ENCODE measurements at regions not wholly inside any gene's neighbourhood (a gene's known extent, or its start where the extent isn't known, plus 50 kb on each side); places are given as distances from the start of the nearest gene placed in this dataset.

DNA sequence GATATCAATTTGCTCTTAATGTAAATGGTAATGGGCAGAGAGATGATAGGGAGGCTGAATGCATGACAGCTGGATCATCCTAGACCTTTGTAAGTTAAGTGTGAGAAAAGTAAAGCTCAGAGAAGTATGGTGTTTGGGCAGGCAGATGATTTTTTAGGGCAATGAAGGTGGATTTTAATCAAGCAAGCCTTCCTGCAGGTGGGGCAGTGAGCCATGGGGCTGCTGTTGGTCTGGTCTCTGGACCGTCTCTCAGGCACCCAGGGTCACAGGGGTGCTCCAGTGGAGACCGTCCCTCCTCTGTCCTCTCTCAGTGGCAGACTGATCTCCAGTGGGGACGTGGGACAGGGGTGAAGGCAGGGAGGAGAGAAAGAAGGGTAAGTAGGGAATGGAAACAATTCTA, 69.8 kb upstream of the STK17B start:
- ATAC-seq (peak; percentile 14), DNase-seq (peak; percentile 63)
- H3K27me3 Mint-ChIP-seq: no peaks in the 10 kb centered on the region
- CTCF ChIA-PET: interaction anchor here (0.9 to 5.5 kb wide), 11 partner anchors 8 to 78 kb away, joined by 3 to 49 read pairs (median 6); partner anchors contain the start of gene STK17B
- H3K36me3 Mint-ChIP-seq: peaks cover 21% of the 10 kb centered on the region
- peak overlapping the region; percentile 100 for H3K27ac Mint-ChIP-seq
- H3K9me3 Mint-ChIP-seq (ENCODE audit: low read depth): peaks cover 8% of the 10 kb centered on the region
- H3K4me3 Mint-ChIP-seq: peak overlapping the region; percentile 71
- peaks cover 81% of the 10 kb centered on the region for H3K4me1 Mint-ChIP-seq

- peak; percentile 53 for DNase-seq
- Mint-ChIP-seq H3K4me3 (peak overlapping the region; percentile 71), H3K27ac (peak overlapping the region; percentile 100), H3K4me1 (peaks cover 72% of the 10 kb centered on the region), H3K27me3 (no peaks in the 10 kb centered on the region), H3K9me3 (ENCODE audit: low read depth) (peaks cover 5% of the 10 kb centered on the region), H3K36me3 (peaks cover 13% of the 10 kb centered on the region)
- CTCF ChIA-PET: interaction anchor here (0.7 to 5.5 kb wide), 10 partner anchors 14 to 124 kb away, joined by 3 to 49 read pairs (median 4); partner anchors contain the start of gene STK17B
- ATAC-seq: peak; percentile 77
Measured at GRCh38 chr2:196242131-196242620, 70.8 kb upstream of the STK17B start.

DNA sequence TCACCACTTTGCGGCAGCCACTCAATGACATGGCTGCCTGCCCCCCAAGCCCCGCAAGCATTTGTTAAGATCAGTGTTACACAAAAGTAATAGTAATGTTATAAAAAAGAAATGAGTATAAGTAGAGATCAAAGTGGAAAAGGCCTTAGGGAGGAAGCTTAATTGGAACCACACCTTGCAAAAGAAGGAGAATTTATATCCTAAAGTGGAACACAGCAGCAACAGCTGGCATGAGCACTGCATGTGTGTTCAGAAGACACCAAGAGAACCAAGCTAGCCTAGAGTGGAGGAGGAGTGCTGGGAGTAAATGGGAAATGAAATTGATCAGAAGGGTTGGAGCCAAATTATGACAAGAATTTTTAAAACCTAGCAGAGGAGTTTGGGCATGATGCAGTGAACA, 73.1 kb upstream of the STK17B start:
- H3K9me3 Mint-ChIP-seq (ENCODE audit: low read depth): no peaks in the 10 kb centered on the region
- CTCF ChIA-PET: interaction anchor here (0.8 to 1.2 kb wide), 4 partner anchors 8 to 166 kb away, joined by 3 to 5 read pairs (median 3); no protein-coding TSS in a partner anchor
- DNase-seq: no peak
- no peak for ATAC-seq
- H3K4me3 Mint-ChIP-seq: no peak overlapping the region
- H3K27me3 Mint-ChIP-seq: no peaks in the 10 kb centered on the region
- H3K36me3 Mint-ChIP-seq: no peaks in the 10 kb centered on the region
- H3K27ac Mint-ChIP-seq: no peak overlapping the region
- peaks cover 69% of the 10 kb centered on the region for H3K4me1 Mint-ChIP-seq

- ATAC-seq (no peak), DNase-seq (no peak)
- Mint-ChIP-seq H3K27ac (no peak overlapping the region), H3K4me1 (peaks cover 69% of the 10 kb centered on the region), H3K9me3 (ENCODE audit: low read depth) (no peaks in the 10 kb centered on the region), H3K27me3 (no peaks in the 10 kb centered on the region), H3K36me3 (no peaks in the 10 kb centered on the region), H3K4me3 (no peak overlapping the region)
- CTCF ChIA-PET: interaction anchor here (1.0 to 1.2 kb wide), 3 partner anchors 8 to 167 kb away, joined by 3 to 5 read pairs (median 3); no protein-coding TSS in a partner anchor
Measured at GRCh38 chr2:196244966-196245365, 73.6 kb upstream of the STK17B start.

DNA sequence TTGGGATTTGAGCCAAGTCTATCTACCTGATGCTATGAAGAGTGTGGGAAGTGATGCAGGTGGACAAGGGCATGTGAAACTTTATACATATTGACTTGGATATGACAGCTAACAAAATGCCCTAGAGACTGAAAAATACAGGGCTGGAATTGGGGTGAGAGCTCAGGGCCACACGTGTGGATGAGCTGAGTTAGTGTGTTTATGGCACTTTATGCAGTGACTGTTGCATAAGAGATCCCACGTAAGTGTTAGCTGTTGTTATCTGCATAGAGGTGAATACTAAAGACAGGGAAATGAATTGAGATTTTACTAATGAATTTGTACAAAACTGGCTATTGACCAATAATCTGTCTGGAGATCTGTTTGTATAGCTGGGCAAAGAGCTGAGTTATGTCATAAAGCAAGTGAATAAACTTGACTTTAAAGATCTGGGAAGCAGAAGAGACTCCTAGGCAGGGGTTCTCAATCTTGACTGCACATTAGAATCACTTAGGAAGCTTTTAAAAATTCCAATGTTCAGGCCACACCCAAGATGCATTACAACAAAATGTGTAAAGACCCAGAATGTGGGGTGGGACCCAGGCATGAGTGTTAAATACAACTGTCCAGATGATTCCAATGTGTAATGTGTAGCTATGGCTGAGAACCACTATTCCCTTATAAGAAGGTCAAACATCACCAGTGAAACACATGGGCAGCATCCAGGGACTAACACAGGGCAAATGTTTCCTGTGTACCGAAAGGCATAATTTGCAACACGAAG, 74.2 kb upstream of the STK17B start:
- H3K27me3 Mint-ChIP-seq: no peaks in the 10 kb centered on the region
- H3K36me3 Mint-ChIP-seq: no peaks in the 10 kb centered on the region
- ATAC-seq (no peak), DNase-seq (no peak)
- no peak overlapping the region for H3K27ac Mint-ChIP-seq
- peaks cover 69% of the 10 kb centered on the region for H3K4me1 Mint-ChIP-seq
- no peaks in the 10 kb centered on the region for H3K9me3 Mint-ChIP-seq (ENCODE audit: low read depth)
- H3K4me3 Mint-ChIP-seq: no peak overlapping the region
- CTCF ChIA-PET: interaction anchor here (1.1 to 1.4 kb wide), 3 partner anchors 14 to 209 kb away, joined by 3 to 4 read pairs (median 3); no protein-coding TSS in a partner anchor

DNA sequence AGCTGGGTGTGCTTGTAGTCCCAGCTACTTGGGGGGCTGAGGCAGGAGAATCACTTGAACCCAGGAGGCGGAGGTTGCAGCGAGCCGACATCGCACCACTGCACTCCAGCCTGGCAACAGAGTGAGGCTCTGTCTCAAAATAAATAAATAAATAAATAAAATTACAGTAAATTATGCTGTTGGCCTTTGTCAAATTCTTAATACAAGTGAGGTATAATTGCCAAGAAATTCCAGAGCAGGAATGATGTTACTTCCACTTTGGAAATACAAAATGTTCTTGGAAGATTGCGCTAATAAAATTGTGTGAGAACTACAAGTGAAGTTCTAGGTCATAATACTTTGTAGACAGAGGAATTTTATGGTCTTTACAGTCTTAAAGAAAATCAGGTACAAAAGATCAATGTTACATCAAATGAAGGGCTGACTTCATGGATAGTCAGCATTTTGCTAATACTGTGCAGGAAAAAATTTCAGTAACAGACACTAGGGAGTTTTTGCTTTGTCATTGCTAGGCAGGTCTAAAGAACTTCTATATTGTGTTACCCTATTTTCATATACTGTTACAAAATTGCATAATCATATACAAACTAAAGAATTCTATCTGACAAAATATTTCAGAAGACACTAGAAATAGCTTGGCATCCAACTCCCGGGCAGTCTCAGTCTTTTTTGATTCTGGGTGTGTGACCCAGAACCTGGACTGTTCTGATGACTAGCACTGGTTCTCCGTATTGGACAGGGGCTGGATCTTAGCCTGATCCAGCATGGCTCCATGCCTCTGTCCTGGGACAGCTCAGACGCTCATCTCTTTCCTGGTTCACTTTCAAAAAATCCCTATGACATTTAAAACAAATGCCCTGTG, 76.0 kb upstream of the STK17B start:
- Mint-ChIP-seq H3K4me3 (no peak overlapping the region), H3K9me3 (ENCODE audit: low read depth) (no peaks in the 10 kb centered on the region), H3K36me3 (peaks cover 11% of the 10 kb centered on the region), H3K27me3 (no peaks in the 10 kb centered on the region), H3K4me1 (peaks cover 66% of the 10 kb centered on the region), H3K27ac (no peak overlapping the region)
- CTCF ChIA-PET: interaction anchor here (1.0 to 2.9 kb wide), 4 partner anchors 13 to 169 kb away, joined by 3 to 28 read pairs (median 4); no protein-coding TSS in a partner anchor
- DNase-seq (no peak), ATAC-seq (no peak)

DNA sequence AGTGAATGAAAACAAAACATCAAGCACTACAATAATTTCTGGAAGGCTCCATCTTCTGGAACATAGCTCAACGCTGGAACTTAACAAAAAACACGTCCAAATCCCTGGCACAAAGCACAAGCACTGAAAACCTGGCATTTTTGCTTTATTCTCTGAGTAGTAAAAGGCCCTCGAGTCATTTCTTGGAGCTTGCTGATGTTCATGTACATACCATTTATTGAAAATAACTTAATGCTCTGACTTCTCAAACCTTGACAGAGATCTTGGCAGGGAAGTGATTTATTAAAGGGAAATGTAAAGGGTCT, 76.5 kb upstream of the STK17B start:
- no peak for ATAC-seq
- peaks cover 12% of the 10 kb centered on the region for H3K36me3 Mint-ChIP-seq
- no peak for DNase-seq
- no peaks in the 10 kb centered on the region for H3K9me3 Mint-ChIP-seq (ENCODE audit: low read depth)
- peak overlapping the region; percentile 66 for H3K27ac Mint-ChIP-seq
- CTCF ChIA-PET: interaction anchor here (1.2 to 2.9 kb wide), 5 partner anchors 8 to 52 kb away, joined by 3 to 28 read pairs (median 7); no protein-coding TSS in a partner anchor
- H3K4me3 Mint-ChIP-seq: no peak overlapping the region
- peaks cover 67% of the 10 kb centered on the region for H3K4me1 Mint-ChIP-seq
- H3K27me3 Mint-ChIP-seq: no peaks in the 10 kb centered on the region

GRCh38 chr2:196248467-196249094, 77.2 kb upstream of the STK17B start:
- Mint-ChIP-seq H3K4me1 (peaks cover 72% of the 10 kb centered on the region), H3K27ac (peak overlapping the region; percentile 66), H3K9me3 (ENCODE audit: low read depth) (no peaks in the 10 kb centered on the region), H3K36me3 (peaks cover 15% of the 10 kb centered on the region), H3K4me3 (no peak overlapping the region), H3K27me3 (no peaks in the 10 kb centered on the region)
- DNase-seq: no peak
- no peak for ATAC-seq
- CTCF ChIA-PET: interaction anchor here (1.0 to 2.9 kb wide), 7 partner anchors 9 to 72 kb away, joined by 3 to 28 read pairs (median 5); no protein-coding TSS in a partner anchor

- H3K9me3 Mint-ChIP-seq (ENCODE audit: low read depth): no peaks in the 10 kb centered on the region
- CTCF ChIA-PET: interaction anchor here (1.0 to 2.9 kb wide), 7 partner anchors 9 to 73 kb away, joined by 3 to 28 read pairs (median 5); no protein-coding TSS in a partner anchor
- peaks cover 18% of the 10 kb centered on the region for H3K36me3 Mint-ChIP-seq
- ATAC-seq (no peak), DNase-seq (no peak)
- H3K27ac Mint-ChIP-seq: no peak overlapping the region
- H3K4me3 Mint-ChIP-seq: no peak overlapping the region
- H3K27me3 Mint-ChIP-seq: no peaks in the 10 kb centered on the region
- H3K4me1 Mint-ChIP-seq: peaks cover 70% of the 10 kb centered on the region
Measured at GRCh38 chr2:196249171-196249570, 77.8 kb upstream of the STK17B start.

- DNase-seq (no peak), ATAC-seq (peak; percentile 54)
- Mint-ChIP-seq H3K4me1 (peaks cover 67% of the 10 kb centered on the region), H3K4me3 (no peak overlapping the region), H3K27me3 (no peaks in the 10 kb centered on the region), H3K27ac (peak overlapping the region; percentile 47), H3K9me3 (ENCODE audit: low read depth) (no peaks in the 10 kb centered on the region), H3K36me3 (peaks cover 20% of the 10 kb centered on the region)
- CTCF ChIA-PET: interaction anchor here (1.1 to 2.9 kb wide), 4 partner anchors 10 to 73 kb away, joined by 3 to 28 read pairs (median 8); no protein-coding TSS in a partner anchor
Measured at GRCh38 chr2:196249860-196250259, 78.5 kb upstream of the STK17B start.

GRCh38 chr2:196251132-196251531, 79.8 kb upstream of the STK17B start:
- no peak for DNase-seq
- Mint-ChIP-seq H3K27ac (peak overlapping the region; percentile 42), H3K4me3 (no peak overlapping the region), H3K9me3 (ENCODE audit: low read depth) (no peaks in the 10 kb centered on the region), H3K27me3 (no peaks in the 10 kb centered on the region), H3K4me1 (peaks cover 59% of the 10 kb centered on the region), H3K36me3 (peaks cover 20% of the 10 kb centered on the region)
- peak; percentile 13 for ATAC-seq
- CTCF ChIA-PET: interaction anchor here (1.0 to 1.4 kb wide), 2 partner anchors 9 to 88 kb away, joined by 3 read pairs; no protein-coding TSS in a partner anchor

DNA sequence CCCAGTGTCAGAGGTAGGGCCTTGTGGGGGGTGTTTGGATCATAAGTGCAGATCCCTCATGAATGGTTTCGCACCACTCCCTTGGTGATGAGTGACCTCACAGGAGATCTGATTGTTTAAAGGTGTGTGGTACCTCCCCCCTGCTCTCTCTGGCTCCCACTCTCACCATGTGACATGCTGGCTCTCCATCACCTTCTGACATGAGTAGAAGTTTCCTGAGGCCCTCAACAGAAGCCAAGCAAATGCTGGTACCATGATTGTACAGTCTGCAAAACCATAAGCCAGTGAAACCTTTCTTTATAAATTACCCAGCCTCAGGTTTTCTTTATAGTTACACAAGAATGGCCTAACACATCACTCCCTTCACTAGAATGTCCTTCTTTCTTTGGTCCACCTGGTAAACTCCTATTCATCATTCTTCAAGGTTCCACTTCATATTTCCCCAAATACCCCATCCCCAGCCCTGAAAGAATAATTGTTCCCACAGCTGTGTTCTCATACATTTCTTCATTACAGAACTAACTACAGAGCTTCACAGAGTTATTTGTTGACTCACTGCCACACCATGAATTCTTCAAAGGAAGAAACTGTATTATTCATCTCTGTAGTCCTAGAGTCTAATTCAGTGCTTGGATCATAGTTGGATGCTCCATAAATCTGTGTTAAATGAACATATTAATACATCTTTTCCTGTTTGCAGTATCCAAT, 81.2 kb upstream of the STK17B start:
- CTCF ChIA-PET: interaction anchor here (1.4 kb wide), 2 partner anchors 8 to 89 kb away, joined by 3 read pairs; no protein-coding TSS in a partner anchor
- Mint-ChIP-seq H3K36me3 (peaks cover 24% of the 10 kb centered on the region), H3K9me3 (ENCODE audit: low read depth) (peaks cover 2% of the 10 kb centered on the region)

More for the DNA sequence above, 81.2 kb upstream of the STK17B start:
- Mint-ChIP-seq H3K4me3 (no peak overlapping the region), H3K27me3 (no peaks in the 10 kb centered on the region), H3K27ac (peak overlapping the region; percentile 11), H3K4me1 (peaks cover 68% of the 10 kb centered on the region)
- DNase-seq (no peak), ATAC-seq (peak; percentile 9)

Data from activated CD8-positive, alpha-beta memory T cell treated with anti-CD3 and anti-CD28 coated beads, Interleukin-2, amount 10 ng/mL, durations not matched to agents 7 days and 5 days (primary cell).